GM18858 (cell line): ENCODE measurements at regions not wholly inside any gene's neighbourhood (a gene's known extent, or its start where the extent isn't known, plus 50 kb on each side); places are given as distances from the start of the nearest gene placed in this dataset.

ENCODE experiments used
- ATAC-seq: cut with Tn5 transposase; IDR thresholded peaks from one replicate; pipeline ENCODE4 v1.9.1; 2021; ENCODE audit not compliant: unreplicated experiment

DNA sequence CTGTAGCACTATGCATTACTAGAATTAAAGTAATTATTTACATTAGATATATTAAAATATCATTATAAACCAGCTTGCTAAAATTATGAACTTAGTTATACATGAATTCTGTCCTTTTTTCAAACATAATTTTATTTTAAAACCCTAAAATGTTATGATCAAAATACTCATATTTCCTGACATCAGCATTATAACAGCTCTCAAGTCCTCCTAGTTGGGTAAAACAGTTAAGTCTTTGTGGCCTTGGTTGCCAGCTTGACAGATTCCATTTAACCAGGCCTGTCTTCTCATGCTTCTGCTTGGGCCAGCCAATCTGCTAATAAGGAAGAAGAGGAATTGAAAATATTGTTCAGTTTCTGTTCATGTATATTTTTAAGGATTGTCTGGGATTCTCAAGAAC is 147.9 kb upstream of the SLC35B3 start:
- ATAC-seq: no peak

DNA sequence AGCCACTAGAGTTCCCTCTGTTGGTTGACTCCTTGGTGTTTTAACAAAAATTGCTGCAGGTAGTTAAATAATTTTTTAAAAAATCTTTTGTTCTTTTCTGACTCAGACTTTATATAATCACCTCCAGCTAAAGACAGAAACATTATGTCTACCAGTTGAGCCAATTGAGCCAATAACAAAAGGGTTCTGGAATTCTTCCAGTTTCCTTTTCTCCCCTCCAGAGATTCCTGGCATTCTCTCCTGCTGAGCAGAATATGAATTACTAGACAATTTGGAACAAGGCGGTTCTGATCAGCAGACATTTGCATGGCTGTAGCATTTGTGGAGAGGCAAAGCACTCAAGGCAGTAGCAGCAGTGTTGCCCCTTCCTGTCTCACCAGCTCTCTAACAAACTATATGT is 144.0 kb upstream of the SLC35B3 start:
- no peak for ATAC-seq

DNA sequence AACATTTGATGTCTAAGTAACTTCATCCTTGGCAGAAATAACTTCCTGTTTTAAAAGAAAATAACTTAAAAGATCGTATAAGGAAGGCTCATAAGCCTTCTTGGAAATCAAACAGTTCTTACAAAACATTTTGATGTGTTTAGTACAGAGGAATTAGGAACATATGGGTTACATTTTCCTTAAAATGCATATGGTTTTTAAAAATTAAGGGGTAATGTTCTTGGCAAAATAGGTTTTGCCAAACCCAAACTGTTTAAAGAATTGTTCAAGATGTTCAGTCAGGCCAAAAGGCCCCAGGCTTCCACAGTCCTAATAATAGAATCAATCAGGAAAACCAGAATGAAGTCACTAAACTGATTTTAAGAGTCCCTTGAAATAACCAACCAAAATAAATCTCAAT is 142.7 kb upstream of the SLC35B3 start:
- ATAC-seq: no peak

DNA sequence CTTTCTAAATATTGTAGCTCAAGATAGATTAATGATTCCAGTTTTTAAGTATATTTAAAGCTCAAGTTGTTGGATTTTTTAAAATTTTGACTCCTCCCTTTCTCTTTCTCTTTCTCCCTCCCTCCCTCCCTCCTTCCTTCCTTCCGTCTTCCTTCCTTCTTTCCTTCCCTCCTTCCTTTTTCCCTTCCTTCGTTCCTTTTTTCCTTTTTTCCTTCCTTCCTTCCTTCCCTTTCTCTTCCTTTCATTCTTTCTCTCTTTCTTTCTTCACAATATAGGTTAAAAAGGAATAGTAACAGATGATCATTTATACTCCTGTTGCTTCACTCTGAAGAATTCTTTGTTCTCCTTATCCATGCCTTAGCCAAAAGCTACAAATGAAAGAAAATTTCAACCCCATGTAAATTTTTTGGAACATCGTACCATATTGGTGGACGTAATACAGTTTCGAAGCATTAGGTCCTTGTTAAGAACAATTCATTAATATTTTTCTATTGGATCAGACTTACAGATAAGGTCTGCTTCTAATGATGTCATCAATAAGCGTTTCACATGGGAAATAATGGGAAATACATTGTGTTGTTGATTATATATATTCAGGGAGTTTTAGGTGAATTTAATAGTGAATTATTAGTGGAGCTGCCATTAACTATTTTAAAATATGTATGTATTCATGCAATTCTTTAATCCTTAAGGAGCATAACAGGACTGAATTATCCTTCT is 139.6 kb upstream of the SLC35B3 start:
- no peak for ATAC-seq

DNA sequence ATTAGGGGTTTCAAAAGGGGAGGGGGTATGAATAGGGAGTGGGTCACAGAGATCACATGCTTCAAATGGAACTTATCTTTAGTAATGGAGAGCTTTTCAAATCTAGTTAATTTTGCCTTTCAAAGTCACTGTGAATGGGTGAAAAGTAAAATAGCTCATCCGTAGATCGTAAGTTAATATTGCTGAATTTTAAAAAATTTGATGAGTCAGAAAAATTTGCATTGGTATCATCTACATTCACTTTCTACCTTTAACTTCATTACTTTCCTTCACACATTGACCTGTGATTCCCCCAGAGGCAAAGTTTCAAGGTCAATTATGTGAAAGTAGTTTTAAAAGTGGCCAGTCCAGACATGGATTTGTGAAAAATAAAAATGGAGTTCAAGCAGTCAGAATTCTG is 139.0 kb upstream of the SLC35B3 start:
- no peak for ATAC-seq

DNA sequence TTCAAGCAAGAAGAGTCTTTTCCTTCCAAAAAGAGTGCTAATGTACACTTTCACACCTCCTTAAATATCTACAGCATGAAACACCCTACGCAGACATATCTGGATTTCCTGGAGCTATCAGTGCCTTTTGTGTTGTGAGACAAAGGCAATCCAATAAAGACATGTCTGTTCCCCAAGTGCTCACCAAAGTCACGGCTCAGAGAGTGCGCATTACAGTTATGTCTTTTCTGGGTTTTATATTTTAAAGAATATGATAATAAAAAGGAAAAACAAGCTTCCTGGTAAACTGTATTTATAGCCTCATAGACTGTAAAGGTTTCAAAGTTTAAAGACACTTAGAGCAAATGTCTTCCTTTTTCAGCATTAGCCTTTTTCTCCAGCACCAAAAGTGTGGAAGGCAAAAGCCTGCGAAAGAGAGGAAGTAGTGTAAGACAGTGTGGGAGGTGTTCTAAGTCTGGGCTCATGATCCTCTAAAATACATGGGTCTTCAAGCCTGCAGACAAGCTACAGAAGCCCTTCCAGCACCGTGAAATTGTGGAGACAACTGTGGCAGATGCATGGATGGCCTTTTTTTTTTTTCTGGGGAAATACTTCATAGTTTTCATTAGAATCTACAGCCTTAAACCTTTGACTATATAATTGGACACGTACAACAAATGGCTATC is 135.0 kb upstream of the SLC35B3 start:
- no peak for ATAC-seq

DNA sequence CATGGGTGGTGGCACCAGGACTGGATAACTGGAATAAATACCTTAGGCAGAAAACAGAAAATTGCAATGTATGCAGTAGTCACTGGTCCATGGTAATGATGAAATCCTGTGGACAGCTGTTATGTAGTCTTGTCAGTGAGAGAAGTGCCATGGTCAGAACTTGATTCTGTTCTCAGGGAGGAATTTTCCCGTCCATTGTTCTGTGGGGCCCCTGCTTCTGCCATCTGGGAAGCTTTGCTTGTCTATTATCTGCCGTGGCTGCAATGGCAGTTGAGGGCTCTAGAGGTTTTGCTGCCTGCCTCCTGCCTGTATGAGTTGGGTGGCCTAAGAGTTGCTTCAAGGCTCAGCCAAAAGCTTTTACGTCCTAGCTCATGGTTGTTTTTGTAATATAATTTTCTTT is 126.8 kb upstream of the SLC35B3 start:
- no peak for ATAC-seq

DNA sequence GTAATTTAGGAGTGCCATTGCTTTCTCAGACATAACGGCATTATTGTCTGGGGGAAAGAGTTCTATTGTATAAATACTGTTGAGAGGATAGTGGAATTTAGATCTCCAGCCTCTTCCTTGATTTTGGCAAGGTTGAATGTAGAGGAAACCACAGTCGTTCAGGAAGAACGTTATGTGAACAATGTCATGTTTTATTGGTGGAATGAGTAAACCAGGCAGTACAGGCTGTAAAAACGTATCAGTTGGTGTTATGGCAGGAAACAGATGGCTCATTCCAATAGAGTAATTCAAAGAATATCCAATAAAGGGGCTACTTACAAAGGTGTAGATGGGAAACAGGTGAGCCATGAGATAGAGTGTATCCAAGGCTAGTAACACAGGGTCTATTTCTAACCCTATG is 123.6 kb upstream of the SLC35B3 start:
- ATAC-seq: no peak

DNA sequence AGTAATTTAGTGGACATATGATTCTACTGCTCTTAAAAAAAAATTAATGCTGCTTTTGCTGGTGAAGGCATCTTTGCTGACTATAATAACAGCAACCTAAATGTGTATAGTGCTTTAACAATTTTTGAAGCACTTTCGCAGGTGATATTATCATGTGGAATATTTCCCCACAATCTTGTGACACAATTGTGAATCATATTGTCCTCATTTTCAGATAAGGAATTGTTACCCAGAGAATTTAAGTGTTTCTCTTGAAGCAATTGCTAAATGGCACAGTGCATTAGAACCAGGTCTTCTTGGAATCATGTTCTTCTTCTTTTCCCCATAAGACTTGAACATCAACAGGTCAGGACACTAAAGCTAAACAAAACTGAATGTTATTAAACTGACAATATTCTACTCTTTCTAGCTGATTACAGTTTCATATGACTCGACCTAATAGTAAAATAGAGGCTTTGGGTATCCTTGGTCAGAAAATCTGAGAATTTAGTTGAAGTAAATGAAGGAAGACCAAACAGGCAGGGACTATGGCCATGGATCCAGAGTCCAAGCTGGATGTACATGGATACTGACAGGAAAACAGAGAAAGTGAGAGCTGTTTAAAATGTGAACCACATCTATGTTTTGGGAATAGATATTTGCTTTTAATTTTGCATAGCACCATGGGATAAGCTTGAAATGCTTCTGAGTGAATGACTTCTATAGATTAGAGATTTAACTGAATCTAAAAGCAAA is 121.8 kb upstream of the SLC35B3 start:
- no peak for ATAC-seq

DNA sequence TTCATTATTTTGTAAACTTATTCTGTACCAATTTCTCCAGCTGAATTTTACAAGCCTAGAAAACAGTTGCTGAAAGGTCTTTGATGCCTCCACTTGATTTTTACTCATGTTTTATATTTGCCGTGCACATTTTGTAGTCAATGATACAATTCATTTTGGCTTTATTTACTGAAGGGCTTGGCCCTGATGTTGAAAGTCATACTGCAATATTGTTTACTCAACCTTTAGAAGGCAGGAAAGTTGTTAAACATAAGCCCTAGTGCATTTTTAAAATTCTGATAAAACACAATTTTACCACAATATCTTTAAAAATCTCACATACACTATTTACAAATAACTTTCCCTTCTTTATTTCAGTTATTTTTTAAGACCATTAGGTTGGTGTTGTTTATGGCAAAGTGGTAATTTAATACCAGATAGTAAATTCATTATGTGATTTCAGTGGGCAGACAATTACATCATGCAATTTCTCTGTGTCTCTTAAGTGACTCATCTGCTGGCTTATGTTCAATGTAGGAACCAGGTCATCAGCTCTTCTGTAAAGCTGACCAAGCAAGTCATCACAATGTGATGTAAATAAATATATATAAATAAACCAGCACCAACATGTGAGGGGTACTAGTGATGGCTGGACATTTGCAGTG is 121.1 kb upstream of the SLC35B3 start:
- no peak for ATAC-seq

DNA sequence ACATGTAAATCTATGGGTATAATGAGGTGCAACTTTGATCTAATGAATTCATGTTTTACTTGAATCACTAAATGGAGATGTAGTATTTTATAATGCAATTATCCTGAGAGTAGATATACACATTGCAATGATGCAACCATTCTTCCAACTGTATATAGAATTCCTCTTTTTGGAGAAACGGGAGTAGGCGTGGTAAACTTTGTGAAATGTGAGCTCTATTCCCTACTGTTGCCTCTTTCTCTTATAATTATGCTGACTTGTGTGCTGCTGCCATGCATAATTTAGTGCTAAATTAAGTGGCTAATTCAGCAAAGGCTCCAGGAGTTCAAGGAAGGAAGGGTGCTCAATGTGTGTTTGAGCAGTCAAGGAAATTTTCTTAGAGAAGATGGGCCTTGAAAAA is 116.6 kb upstream of the SLC35B3 start:
- no peak for ATAC-seq

DNA sequence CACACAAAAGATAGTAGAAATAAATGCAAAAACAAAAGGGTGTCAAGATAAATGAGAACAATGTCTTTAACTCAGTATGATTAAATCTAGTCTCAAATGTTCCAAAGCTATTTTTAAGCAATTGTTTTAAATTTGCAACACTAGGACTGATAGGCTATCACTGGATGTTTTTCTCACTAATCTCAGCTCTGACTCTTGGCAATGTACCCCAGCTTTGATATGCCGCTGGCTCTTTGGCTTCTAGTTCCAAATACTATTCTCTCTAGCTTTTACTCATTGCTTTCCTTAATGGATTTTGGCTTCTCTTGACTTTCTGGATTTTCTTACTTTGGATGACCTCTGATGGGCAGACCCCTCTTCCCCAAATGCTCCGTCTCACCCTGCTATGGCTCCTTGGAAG is 116.0 kb upstream of the SLC35B3 start:
- ATAC-seq: no peak

DNA sequence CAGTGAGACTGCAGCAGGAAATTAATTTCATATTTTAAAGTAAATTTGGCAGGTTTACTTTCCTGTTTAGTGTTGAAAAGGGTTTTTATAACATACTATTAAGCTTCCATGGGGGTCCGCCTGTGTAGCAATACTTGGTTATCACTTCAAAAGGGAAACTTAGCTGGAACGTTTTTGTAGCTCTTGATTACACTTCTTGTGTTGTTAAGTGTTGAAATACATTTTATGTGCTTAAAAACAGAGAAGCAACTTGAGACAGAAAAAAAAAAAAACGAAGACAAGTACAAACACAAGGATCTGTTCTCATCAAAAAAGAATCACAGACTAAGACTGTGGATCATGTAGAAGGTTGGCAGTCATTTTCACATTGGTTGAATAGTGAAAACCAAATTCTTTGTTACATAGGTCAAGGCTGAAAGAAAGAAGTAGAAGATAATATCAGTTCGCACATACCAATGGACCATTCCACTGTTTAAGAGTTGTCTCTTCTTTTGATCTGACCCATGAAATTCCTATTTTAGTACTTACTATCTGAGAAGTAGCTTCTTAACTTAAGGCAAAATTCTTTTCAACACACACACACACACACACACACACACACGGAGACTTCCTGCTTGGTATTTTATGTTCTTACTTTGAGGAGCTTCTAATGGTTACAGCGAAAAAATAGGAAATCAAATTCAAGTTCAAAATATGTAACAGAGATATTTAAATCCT is 113.9 kb upstream of the SLC35B3 start:
- no peak for ATAC-seq

DNA sequence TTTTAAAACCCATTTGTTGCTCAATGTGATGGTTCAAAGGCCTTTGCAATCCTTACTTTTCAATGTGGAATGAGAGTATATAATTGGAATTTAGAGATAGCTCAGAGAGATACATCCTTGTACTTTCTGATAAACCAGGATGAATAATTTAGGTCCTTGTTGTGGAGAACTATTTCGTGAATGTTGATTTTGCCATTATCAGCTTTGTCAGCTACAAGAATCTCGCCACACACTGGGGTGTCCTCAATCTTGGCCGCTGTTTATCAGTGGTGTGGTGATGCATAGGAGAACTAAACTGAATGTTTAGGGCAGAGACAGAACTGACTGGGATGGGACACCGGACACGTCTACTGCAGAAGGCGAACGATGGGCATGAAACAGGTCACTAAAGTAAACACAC is 111.2 kb upstream of the SLC35B3 start:
- no peak for ATAC-seq

DNA sequence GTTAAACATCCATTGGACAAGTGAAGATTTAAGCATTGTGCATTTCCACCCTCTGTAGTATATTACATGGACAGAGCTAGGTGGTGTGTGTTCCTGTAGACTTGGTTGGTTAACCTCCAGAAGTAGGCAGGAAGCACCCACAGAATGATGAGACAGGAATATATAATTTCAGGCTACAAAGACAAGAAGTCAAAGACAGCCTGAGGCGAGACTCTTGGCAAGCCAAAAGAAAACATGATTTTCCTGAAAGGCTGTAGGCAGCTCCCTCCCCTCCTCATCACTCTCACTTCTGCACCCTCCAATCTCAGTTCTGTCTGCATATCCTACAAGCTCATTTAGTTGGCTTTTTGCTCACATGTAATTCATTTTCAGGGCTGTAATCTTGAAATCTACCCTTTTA is 110.0 kb upstream of the SLC35B3 start:
- ATAC-seq: no peak

DNA sequence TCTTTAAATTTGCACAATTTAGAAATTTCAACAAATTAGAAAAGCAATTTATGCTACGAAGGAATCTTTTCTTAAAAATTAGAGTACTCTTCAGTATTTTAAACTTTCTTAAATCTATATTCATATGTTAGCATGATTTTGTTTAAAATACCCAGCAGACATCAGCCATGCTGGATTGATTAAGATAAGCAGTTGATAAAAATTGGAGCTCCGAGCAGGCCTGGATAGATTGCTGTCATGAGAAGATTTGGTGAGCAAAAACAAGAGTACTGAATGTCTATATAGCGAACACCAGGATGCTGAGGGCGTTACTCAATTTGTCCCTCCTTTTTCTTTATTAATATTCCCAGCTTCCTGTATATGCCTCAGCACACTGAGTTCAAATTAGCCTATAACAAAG is 108.4 kb upstream of the SLC35B3 start:
- no peak for ATAC-seq

DNA sequence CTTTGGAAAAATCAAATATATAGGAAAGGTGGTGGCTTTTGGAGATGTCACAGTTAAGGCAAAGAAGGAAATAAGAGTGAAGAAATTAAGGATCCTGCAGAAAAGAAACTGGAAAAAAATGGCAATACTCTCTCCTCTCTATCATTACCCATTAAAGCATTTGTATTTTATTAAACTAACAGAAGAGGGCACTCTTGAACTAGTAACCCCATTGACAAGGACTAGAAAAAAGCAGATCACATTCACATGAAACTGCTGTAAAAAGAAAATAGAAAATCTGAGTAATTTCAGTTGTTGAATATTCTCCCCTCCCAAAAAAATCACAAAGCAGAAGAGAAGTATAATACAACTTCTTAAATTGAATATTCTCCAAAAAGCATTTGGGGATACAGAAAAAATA is 104.1 kb upstream of the SLC35B3 start:
- ATAC-seq: no peak

DNA sequence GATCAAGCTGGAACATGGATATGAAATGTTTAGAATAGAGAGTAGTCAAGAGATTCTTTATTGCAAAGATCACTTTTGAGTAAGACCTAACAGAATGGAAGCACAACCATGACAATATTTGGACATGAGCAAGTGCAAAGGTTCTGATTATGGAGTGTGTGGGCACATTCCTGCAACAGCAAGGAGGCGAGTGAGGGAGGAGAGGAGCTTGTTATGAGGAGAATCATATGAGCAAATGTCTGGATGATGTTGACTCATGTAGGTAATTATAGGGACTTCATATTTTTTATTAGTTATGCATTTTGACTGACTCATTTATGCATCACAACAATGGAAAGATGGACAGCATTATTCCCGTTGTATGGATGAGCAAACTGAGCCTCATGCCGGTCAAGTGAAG is 100.8 kb upstream of the SLC35B3 start:
- ATAC-seq: no peak

DNA sequence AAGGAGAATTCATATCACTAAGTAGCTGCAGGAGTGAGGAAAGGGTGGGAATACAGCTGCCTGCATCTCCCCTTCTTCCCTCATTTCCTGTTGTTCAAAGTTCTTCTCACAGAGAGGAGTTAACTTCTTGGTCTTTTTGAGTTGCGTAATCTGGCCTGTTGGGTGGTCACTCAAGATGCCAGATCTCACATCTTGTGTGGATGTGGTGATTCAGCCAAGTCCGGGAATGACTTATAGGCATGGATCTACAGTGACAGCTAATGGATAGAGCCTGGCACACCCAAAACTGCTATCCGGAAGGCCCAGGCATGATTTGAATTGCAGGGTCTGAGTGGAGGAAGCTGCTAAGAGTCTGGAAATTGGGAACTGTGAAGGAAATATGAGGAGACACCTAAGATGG is 100.2 kb upstream of the SLC35B3 start:
- no peak for ATAC-seq

DNA sequence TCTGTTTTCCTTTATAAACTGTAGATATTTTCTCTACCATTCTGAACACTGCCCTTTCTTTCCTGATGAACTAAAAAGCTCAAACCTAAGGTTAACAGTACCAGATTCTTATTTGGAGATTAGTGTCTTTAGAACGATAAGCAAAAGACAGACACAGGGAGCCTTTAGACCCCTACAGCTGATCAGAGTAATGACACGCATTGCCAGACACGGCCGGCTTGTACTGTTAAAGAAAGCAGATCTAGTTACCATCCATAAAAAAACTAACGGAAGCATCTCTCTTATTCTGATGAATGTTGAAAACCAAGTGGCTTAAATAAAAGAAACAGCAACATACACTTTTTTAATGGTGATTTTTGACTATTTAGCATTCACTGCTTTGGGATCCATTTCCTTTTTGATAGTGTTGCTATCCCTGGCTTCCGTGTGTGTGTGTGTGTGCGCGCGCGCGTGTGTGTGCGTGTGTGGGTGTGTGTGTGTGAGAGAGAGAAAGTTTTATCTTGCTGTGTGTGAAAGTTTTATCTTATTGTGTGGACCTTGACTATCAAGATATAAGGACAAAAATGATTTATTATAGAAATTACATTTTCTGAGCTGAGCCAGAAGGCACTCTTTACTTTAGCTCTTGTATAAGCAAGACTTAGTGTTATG is 95.6 kb upstream of the SLC35B3 start:
- ATAC-seq: no peak

DNA sequence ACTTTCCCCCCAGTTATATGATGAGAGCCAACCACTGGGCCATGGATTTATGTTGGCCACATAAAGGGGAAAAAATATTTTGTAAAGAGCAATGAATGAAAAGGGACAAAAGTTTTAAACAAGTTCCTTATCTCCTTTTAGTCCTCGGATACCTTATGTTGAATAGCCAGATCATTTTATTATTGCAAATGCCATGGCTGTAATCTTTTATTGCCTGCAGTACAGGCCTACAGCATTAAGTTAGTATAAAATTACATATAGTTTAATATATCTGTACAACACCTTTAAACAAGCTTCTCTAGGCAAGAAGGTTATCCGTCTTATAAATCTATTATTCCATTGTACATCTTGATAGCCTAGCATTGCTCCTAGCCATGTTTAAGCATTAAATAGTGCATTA is 93.9 kb upstream of the SLC35B3 start:
- no peak for ATAC-seq
